Rectal smooth muscle tissue (tissue), 1 donor: ENCODE measurements at regions not wholly inside any gene's neighbourhood (a gene's known extent, or its start where the extent isn't known, plus 50 kb on each side); places are given as distances from the start of the nearest gene placed in this dataset.
"Not testable (repeated sequence)": the region's sequence is repeated elsewhere in the genome, so short reads cannot be mapped to it uniquely, and the experiment has no call there.

ENCODE experiments used
- H3K27ac ChIP-seq: one replicate; pipeline ENCODE4 v1.7.0; 2013; ENCODE audit warnings: low read depth, low read length, inconsistent platforms
- H3K27me3 ChIP-seq: one replicate; pipeline ENCODE4 v1.7.0; 2013; ENCODE audit warnings: low read length; ENCODE audit not compliant: control insufficient read depth, insufficient read depth
- H3K36me3 ChIP-seq: one replicate; pipeline ENCODE4 v1.7.0; 2013; ENCODE audit warnings: low read length; ENCODE audit not compliant: control insufficient read depth, insufficient read depth
- H3K4me1 ChIP-seq: one replicate; pipeline ENCODE4 v1.7.0; 2013; ENCODE audit warnings: low read length; ENCODE audit not compliant: control insufficient read depth, insufficient read depth
- H3K4me3 ChIP-seq: one replicate; pipeline ENCODE4 v1.7.0; 2013; ENCODE audit warnings: low read length
- H3K9ac ChIP-seq: one replicate; pipeline ENCODE4 v1.7.0; 2013; ENCODE audit warnings: low read length

- no peak overlapping the region for H3K27ac ChIP-seq
Observed at GRCh38 chr19:30244533-30244932, 127.7 kb upstream of the ZNF536 start.

GRCh38 chr19:30245401-30246039, 126.7 kb upstream of the ZNF536 start:
- Histone ChIP-seq H3K4me3 (no peak overlapping the region), H3K4me1 (no peaks in the 10 kb centered on the region), H3K27ac (no peak overlapping the region), H3K36me3 (no peaks in the 10 kb centered on the region), H3K27me3 (no peaks in the 10 kb centered on the region), H3K9ac (no peak overlapping the region)

More at GRCh38 chr19:30244533-30244932, 127.7 kb upstream of the ZNF536 start:
- Histone ChIP-seq H3K4me3 (no peak overlapping the region), H3K27me3 (no peaks in the 10 kb centered on the region), H3K9ac (no peak overlapping the region), H3K4me1 (no peaks in the 10 kb centered on the region), H3K36me3 (no peaks in the 10 kb centered on the region)

- Histone ChIP-seq H3K4me1 (no peaks in the 10 kb centered on the region), H3K36me3 (no peaks in the 10 kb centered on the region), H3K27ac (no peak overlapping the region), H3K9ac (no peak overlapping the region), H3K4me3 (no peak overlapping the region), H3K27me3 (no peaks in the 10 kb centered on the region)
Observed at GRCh38 chr19:30249911-30250310, 122.3 kb upstream of the ZNF536 start.

DNA sequence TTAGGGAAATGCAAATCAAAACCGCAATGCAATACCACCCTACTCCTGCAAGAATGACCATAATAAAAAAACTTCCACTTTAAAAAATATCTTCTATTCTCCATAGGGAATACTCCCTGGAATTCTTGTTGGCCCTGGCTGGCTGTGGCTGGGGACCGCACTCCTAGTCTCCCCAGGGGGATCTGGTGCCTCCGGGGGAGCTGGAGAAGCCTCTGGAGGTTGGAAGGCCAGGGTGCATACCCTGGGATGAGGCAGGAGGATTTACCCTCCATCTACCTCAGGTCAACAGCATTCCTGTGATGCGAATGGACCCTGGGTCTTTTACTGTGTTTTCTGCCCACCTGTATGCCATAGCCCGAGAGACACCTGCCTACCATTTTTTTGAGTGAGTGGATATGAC, 120.0 kb upstream of the ZNF536 start:
- no peaks in the 10 kb centered on the region for H3K36me3 ChIP-seq
- H3K27me3 ChIP-seq: no peaks in the 10 kb centered on the region
- H3K27ac ChIP-seq: no peak overlapping the region
- H3K4me1 ChIP-seq: no peaks in the 10 kb centered on the region
- H3K4me3 ChIP-seq: no peak overlapping the region
- no peak overlapping the region for H3K9ac ChIP-seq

GRCh38 chr19:30253581-30253996, 118.6 kb upstream of the ZNF536 start:
- Histone ChIP-seq H3K9ac (no peak overlapping the region), H3K36me3 (no peaks in the 10 kb centered on the region), H3K4me1 (no peaks in the 10 kb centered on the region), H3K27me3 (no peaks in the 10 kb centered on the region), H3K4me3 (no peak overlapping the region), H3K27ac (no peak overlapping the region)

- no peak overlapping the region for H3K9ac ChIP-seq
- no peak overlapping the region for H3K27ac ChIP-seq
- H3K4me3 ChIP-seq: no peak overlapping the region
Observed at GRCh38 chr19:30254158-30254557, 118.0 kb upstream of the ZNF536 start.

DNA sequence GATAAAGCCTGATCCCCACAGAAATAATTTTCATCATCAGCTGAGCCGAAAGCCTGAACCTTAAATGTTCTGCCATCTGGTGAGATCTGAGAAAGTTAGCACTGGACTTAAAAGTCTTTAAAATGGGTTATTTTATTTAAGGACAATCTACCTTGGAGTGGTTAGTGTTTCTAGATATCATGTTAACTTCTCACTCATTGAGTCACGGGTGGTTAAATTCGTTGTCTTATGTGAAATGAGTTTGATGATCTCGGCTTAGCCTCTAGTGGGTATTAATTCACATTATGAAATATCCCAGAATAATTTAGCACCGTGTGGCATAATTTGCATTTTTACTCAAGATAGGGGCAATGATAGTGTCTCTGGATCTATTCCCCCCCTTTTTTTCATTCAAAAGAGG, 117.4 kb upstream of the ZNF536 start:
- H3K27ac ChIP-seq: no peak overlapping the region
- no peak overlapping the region for H3K4me3 ChIP-seq
- H3K9ac ChIP-seq: no peak overlapping the region
- no peaks in the 10 kb centered on the region for H3K36me3 ChIP-seq
- H3K27me3 ChIP-seq: no peaks in the 10 kb centered on the region
- H3K4me1 ChIP-seq: no peaks in the 10 kb centered on the region

More at GRCh38 chr19:30254158-30254557, 118.0 kb upstream of the ZNF536 start:
- no peaks in the 10 kb centered on the region for H3K27me3 ChIP-seq
- no peaks in the 10 kb centered on the region for H3K4me1 ChIP-seq
- H3K36me3 ChIP-seq: no peaks in the 10 kb centered on the region

- Histone ChIP-seq H3K27ac (no peak overlapping the region), H3K9ac (no peak overlapping the region), H3K36me3 (no peaks in the 10 kb centered on the region), H3K4me1 (no peaks in the 10 kb centered on the region), H3K4me3 (no peak overlapping the region), H3K27me3 (no peaks in the 10 kb centered on the region)
Observed at GRCh38 chr19:30255791-30256495, 116.2 kb upstream of the ZNF536 start.

DNA sequence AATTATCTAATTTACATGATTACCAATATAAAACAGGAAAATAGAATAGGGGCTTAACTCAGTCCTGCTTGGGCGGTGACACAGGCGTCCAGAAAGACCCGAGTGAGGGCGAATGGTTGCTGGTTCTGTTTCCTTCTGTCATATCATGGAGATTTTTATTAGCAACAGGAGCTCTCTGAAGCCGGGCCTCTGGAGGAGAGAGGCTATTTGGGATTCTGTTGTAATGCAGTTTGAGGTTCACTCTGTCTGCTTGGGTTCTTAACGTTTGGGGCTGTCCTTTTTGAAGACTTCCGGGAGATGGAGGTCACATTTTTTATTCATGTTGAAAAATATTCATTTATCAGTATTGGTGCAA, 115.7 kb upstream of the ZNF536 start:
- H3K27me3 ChIP-seq: no peaks in the 10 kb centered on the region
- no peaks in the 10 kb centered on the region for H3K4me1 ChIP-seq
- H3K4me3 ChIP-seq: no peak overlapping the region
- H3K36me3 ChIP-seq: no peaks in the 10 kb centered on the region
- no peak overlapping the region for H3K9ac ChIP-seq
- no peak overlapping the region for H3K27ac ChIP-seq

GRCh38 chr19:30263830-30264381, 108.3 kb upstream of the ZNF536 start:
- no peak overlapping the region for H3K9ac ChIP-seq
- H3K36me3 ChIP-seq: no peaks in the 10 kb centered on the region
- no peaks in the 10 kb centered on the region for H3K27me3 ChIP-seq
- H3K4me1 ChIP-seq: no peaks in the 10 kb centered on the region
- H3K4me3 ChIP-seq: no peak overlapping the region
- no peak overlapping the region for H3K27ac ChIP-seq

GRCh38 chr19:30265918-30266317, 106.3 kb upstream of the ZNF536 start:
- H3K27ac ChIP-seq, H3K4me3 ChIP-seq, H3K36me3 ChIP-seq, H3K27me3 ChIP-seq, H3K9ac ChIP-seq, H3K4me1 ChIP-seq: not testable (repeated sequence)

- Histone ChIP-seq H3K27me3 (no peaks in the 10 kb centered on the region), H3K9ac (no peak overlapping the region), H3K27ac (no peak overlapping the region), H3K4me3 (no peak overlapping the region), H3K4me1 (no peaks in the 10 kb centered on the region), H3K36me3 (no peaks in the 10 kb centered on the region)
Observed at GRCh38 chr19:30266687-30267086, 105.5 kb upstream of the ZNF536 start.

GRCh38 chr19:30267332-30267731, 104.9 kb upstream of the ZNF536 start:
- Histone ChIP-seq H3K27me3 (no peaks in the 10 kb centered on the region), H3K9ac (no peak overlapping the region), H3K4me3 (no peak overlapping the region), H3K36me3 (no peaks in the 10 kb centered on the region), H3K4me1 (no peaks in the 10 kb centered on the region), H3K27ac (no peak overlapping the region)
